ENCODE measurements at regions not wholly inside any gene's neighbourhood (a gene's known extent, or its start where the extent isn't known, plus 50 kb on each side); places are given as distances from the start of the nearest gene placed in this dataset.

GRCh38 chr4:173793937-173794510, 264.0 kb upstream of the HAND2 start:
- Mint-ChIP-seq H3K36me3 (ENCODE audit: low read depth) (no peaks in the 10 kb centered on the region), H3K4me1 (no peaks in the 10 kb centered on the region)
- intact Hi-C loops (cut with micrococcal nuclease) = no loop called here

GRCh38 chr4:173782660-173783059, 252.6 kb upstream of the HAND2 start:
- DNase-seq = no peak
- H3K36me3 Mint-ChIP-seq (ENCODE audit: low read depth) = no peaks in the 10 kb centered on the region
- no peaks in the 10 kb centered on the region for H3K9me3 Mint-ChIP-seq
- no peak overlapping the region for H3K4me3 Mint-ChIP-seq
- no peaks in the 10 kb centered on the region for H3K27me3 Mint-ChIP-seq
- intact Hi-C loops (cut with micrococcal nuclease) = no loop called here
- no peaks in the 10 kb centered on the region for H3K4me1 Mint-ChIP-seq
- H3K27ac Mint-ChIP-seq = no peak overlapping the region

More at GRCh38 chr4:173793937-173794510, 264.0 kb upstream of the HAND2 start:
- no peak overlapping the region for H3K4me3 Mint-ChIP-seq
- no peaks in the 10 kb centered on the region for H3K27me3 Mint-ChIP-seq
- H3K27ac Mint-ChIP-seq = no peak overlapping the region
- no peaks in the 10 kb centered on the region for H3K9me3 Mint-ChIP-seq
- DNase-seq = no peak

GRCh38 chr4:173777921-173778320, 247.9 kb upstream of the HAND2 start:
- peaks cover 3% of the 10 kb centered on the region for H3K4me1 Mint-ChIP-seq
- intact Hi-C loops (cut with micrococcal nuclease) = no loop called here
- peaks cover 8% of the 10 kb centered on the region for H3K9me3 Mint-ChIP-seq
- no peak for DNase-seq
- no peak overlapping the region for H3K27ac Mint-ChIP-seq
- H3K4me3 Mint-ChIP-seq = no peak overlapping the region
- H3K27me3 Mint-ChIP-seq = no peaks in the 10 kb centered on the region
- no peaks in the 10 kb centered on the region for H3K36me3 Mint-ChIP-seq (ENCODE audit: low read depth)

GRCh38 chr4:173777421-173777820, 247.4 kb upstream of the HAND2 start:
- Mint-ChIP-seq H3K36me3 (ENCODE audit: low read depth) (no peaks in the 10 kb centered on the region), H3K4me3 (no peak overlapping the region), H3K4me1 (peaks cover 3% of the 10 kb centered on the region), H3K9me3 (peaks cover 8% of the 10 kb centered on the region), H3K27ac (no peak overlapping the region), H3K27me3 (no peaks in the 10 kb centered on the region)
- intact Hi-C loops (cut with micrococcal nuclease) = no loop called here
- DNase-seq = no peak

GRCh38 chr4:173769568-173769967, 239.5 kb upstream of the HAND2 start:
- Mint-ChIP-seq H3K4me3 (no peak overlapping the region), H3K36me3 (ENCODE audit: low read depth) (no peaks in the 10 kb centered on the region), H3K4me1 (no peaks in the 10 kb centered on the region), H3K9me3 (peaks cover 4% of the 10 kb centered on the region), H3K27ac (no peak overlapping the region), H3K27me3 (no peaks in the 10 kb centered on the region)
- intact Hi-C loops (cut with micrococcal nuclease) = no loop called here
- DNase-seq = no peak

GRCh38 chr4:173767650-173768049, 237.6 kb upstream of the HAND2 start:
- Mint-ChIP-seq H3K27ac (no peak overlapping the region), H3K9me3 (peaks cover 4% of the 10 kb centered on the region), H3K27me3 (no peaks in the 10 kb centered on the region), H3K36me3 (ENCODE audit: low read depth) (no peaks in the 10 kb centered on the region), H3K4me3 (no peak overlapping the region), H3K4me1 (no peaks in the 10 kb centered on the region)
- DNase-seq = no peak
- intact Hi-C loops (cut with micrococcal nuclease) = no loop called here

- Mint-ChIP-seq H3K36me3 (ENCODE audit: low read depth) (no peaks in the 10 kb centered on the region), H3K27me3 (no peaks in the 10 kb centered on the region)
Observed at GRCh38 chr4:173766171-173766600, 236.2 kb upstream of the HAND2 start.

GRCh38 chr4:173765751-173766150, 235.7 kb upstream of the HAND2 start:
- Mint-ChIP-seq H3K27me3 (no peaks in the 10 kb centered on the region), H3K4me1 (no peaks in the 10 kb centered on the region), H3K9me3 (peaks cover 4% of the 10 kb centered on the region), H3K27ac (no peak overlapping the region), H3K36me3 (ENCODE audit: low read depth) (no peaks in the 10 kb centered on the region), H3K4me3 (no peak overlapping the region)
- intact Hi-C loops (cut with micrococcal nuclease) = no loop called here
- DNase-seq = no peak

More at GRCh38 chr4:173766171-173766600, 236.2 kb upstream of the HAND2 start:
- intact Hi-C loops (cut with micrococcal nuclease) = no loop called here
- Mint-ChIP-seq H3K27ac (no peak overlapping the region), H3K4me1 (no peaks in the 10 kb centered on the region), H3K4me3 (no peak overlapping the region), H3K9me3 (peaks cover 4% of the 10 kb centered on the region)
- DNase-seq = no peak

GRCh38 chr4:173763389-173763788, 233.4 kb upstream of the HAND2 start:
- no peaks in the 10 kb centered on the region for H3K4me1 Mint-ChIP-seq
- intact Hi-C loops (cut with micrococcal nuclease) = no loop called here

GRCh38 chr4:173761938-173762337, 231.9 kb upstream of the HAND2 start:
- no peaks in the 10 kb centered on the region for H3K4me1 Mint-ChIP-seq
- no peaks in the 10 kb centered on the region for H3K27me3 Mint-ChIP-seq
- H3K27ac Mint-ChIP-seq = no peak overlapping the region
- H3K4me3 Mint-ChIP-seq = no peak overlapping the region
- no peaks in the 10 kb centered on the region for H3K36me3 Mint-ChIP-seq (ENCODE audit: low read depth)
- intact Hi-C loops (cut with micrococcal nuclease) = no loop called here
- H3K9me3 Mint-ChIP-seq = no peaks in the 10 kb centered on the region
- DNase-seq = no peak

More at GRCh38 chr4:173763389-173763788, 233.4 kb upstream of the HAND2 start:
- no peaks in the 10 kb centered on the region for H3K27me3 Mint-ChIP-seq
- H3K36me3 Mint-ChIP-seq (ENCODE audit: low read depth) = no peaks in the 10 kb centered on the region
- H3K27ac Mint-ChIP-seq = no peak overlapping the region
- no peak for DNase-seq
- no peak overlapping the region for H3K4me3 Mint-ChIP-seq
- H3K9me3 Mint-ChIP-seq = no peaks in the 10 kb centered on the region

- Mint-ChIP-seq H3K9me3 (no peaks in the 10 kb centered on the region), H3K27ac (no peak overlapping the region)
- no peak for DNase-seq
Observed at GRCh38 chr4:173761236-173761635, 231.2 kb upstream of the HAND2 start.

GRCh38 chr4:173758132-173758531, 228.1 kb upstream of the HAND2 start:
- Mint-ChIP-seq H3K4me3 (no peak overlapping the region), H3K27ac (no peak overlapping the region), H3K4me1 (no peaks in the 10 kb centered on the region), H3K9me3 (no peaks in the 10 kb centered on the region), H3K27me3 (no peaks in the 10 kb centered on the region), H3K36me3 (ENCODE audit: low read depth) (no peaks in the 10 kb centered on the region)
- no peak for DNase-seq
- intact Hi-C loops (cut with micrococcal nuclease) = loop anchor here (10.0 kb wide), 1 partner anchor 253 kb away; no protein-coding TSS in a partner anchor

More at GRCh38 chr4:173761236-173761635, 231.2 kb upstream of the HAND2 start:
- H3K27me3 Mint-ChIP-seq = no peaks in the 10 kb centered on the region
- H3K4me1 Mint-ChIP-seq = no peaks in the 10 kb centered on the region
- no peak overlapping the region for H3K4me3 Mint-ChIP-seq
- no peaks in the 10 kb centered on the region for H3K36me3 Mint-ChIP-seq (ENCODE audit: low read depth)
- intact Hi-C loops (cut with micrococcal nuclease) = no loop called here

GRCh38 chr4:173753408-173753807, 223.4 kb upstream of the HAND2 start:
- H3K27me3 Mint-ChIP-seq = no peaks in the 10 kb centered on the region
- H3K27ac Mint-ChIP-seq = no peak overlapping the region
- no peaks in the 10 kb centered on the region for H3K4me1 Mint-ChIP-seq
- no peaks in the 10 kb centered on the region for H3K9me3 Mint-ChIP-seq
- H3K4me3 Mint-ChIP-seq = no peak overlapping the region
- H3K36me3 Mint-ChIP-seq (ENCODE audit: low read depth) = no peaks in the 10 kb centered on the region
- intact Hi-C loops (cut with micrococcal nuclease) = loop anchor here (10.0 kb wide), 1 partner anchor 249 kb away; no protein-coding TSS in a partner anchor
- no peak for DNase-seq

- no peak overlapping the region for H3K4me3 Mint-ChIP-seq
- no peaks in the 10 kb centered on the region for H3K4me1 Mint-ChIP-seq
- H3K27me3 Mint-ChIP-seq = no peaks in the 10 kb centered on the region
- DNase-seq = peak; percentile 77
- H3K9me3 Mint-ChIP-seq = no peaks in the 10 kb centered on the region
- H3K36me3 Mint-ChIP-seq (ENCODE audit: low read depth) = no peaks in the 10 kb centered on the region
- intact Hi-C loops (cut with micrococcal nuclease) = loop anchor here (10.0 kb wide), 1 partner anchor 248 kb away; no protein-coding TSS in a partner anchor
- H3K27ac Mint-ChIP-seq = no peak overlapping the region
Observed at GRCh38 chr4:173752610-173753230, 222.7 kb upstream of the HAND2 start.

Measured in activated CD4-positive, alpha-beta T cell treated with anti-CD3 and anti-CD28 coated beads, Interleukin-2, amount 10 ng/mL, durations not matched to agents 24 days and 14 days (primary cell).